HepG2 (cell line): ENCODE measurements at regions not wholly inside any gene's neighbourhood (a gene's known extent, or its start where the extent isn't known, plus 50 kb on each side); places are given as distances from the start of the nearest gene placed in this dataset.

Source experiments
- FIP1L1 ChIP-seq: fragments of 200-400 bp; formaldehyde crosslinking; IDR thresholded peaks from 2 replicates; pipeline ENCODE4 v1.6.1; 2018; ENCODE audit warnings: low read depth, mild to moderate bottlenecking, low read length, moderate library complexity, borderline replicate concordance; ENCODE audit not compliant: insufficient read depth
- THAP9 ChIP-seq: sonication (generic); formaldehyde crosslinking; IDR thresholded peaks from 2 replicates; pipeline ENCODE4; 2020; ENCODE audit warnings: missing genetic modification reagents, mild to moderate bottlenecking, borderline replicate concordance
- ZZZ3 ChIP-seq: sonication (generic); formaldehyde crosslinking; IDR thresholded peaks from 2 replicates; pipeline ENCODE4 v1.4.0; 2020; ENCODE audit warnings: missing genetic modification reagents, mild to moderate bottlenecking, borderline replicate concordance

GRCh38 chr9:90969021-90969675 lies 167.5 kb downstream of the SYK start:
- TF ChIP-seq THAP9 (CRISPR knock-in tag) (no peak), FIP1L1 (no peak), ZZZ3 (CRISPR knock-in tag) (no peak)
